Spleen (tissue), 7 donors: ENCODE measurements at regions not wholly inside any gene's neighbourhood (a gene's known extent, or its start where the extent isn't known, plus 50 kb on each side); places are given as distances from the start of the nearest gene placed in this dataset.

Source experiments
- POLR2AphosphoS5 ChIP-seq, 3 donors: sonication (generic); formaldehyde crosslinking; IDR thresholded peaks; one replicate each; pipeline ENCODE4 v1.5.1; 2017; ENCODE audit warnings: antibody characterized with exemption in 3 of 3
- TF ChIP-seq, protein P1 (sequence below), 11 experiments: fragments of 200-600 bp in 7 of 11; fragments of 450-650 bp in 4 of 11; sonication (generic) in 4 of 11; IDR thresholded peaks in 8 of 11; conservative IDR thresholded peaks in 3 of 11; 1 replicate in 7 of 11; 2 replicates in 4 of 11; pipeline versions ENCODE4 v1.4.0 to v1.8.0; 2016 to 2021; ENCODE audit warnings: antibody characterized with exemption in 11 of 11, inconsistent platforms in 4 of 11, mild to moderate bottlenecking in 1 of 11
- donor health status: DM: no; HTN: no; CAD: no; lungs with moderate emphysema.
- donor health status: DM: no; HTN: no; CAD: no.
- donor health status: DM: no; HTN: no; CAD: no.

DNA sequence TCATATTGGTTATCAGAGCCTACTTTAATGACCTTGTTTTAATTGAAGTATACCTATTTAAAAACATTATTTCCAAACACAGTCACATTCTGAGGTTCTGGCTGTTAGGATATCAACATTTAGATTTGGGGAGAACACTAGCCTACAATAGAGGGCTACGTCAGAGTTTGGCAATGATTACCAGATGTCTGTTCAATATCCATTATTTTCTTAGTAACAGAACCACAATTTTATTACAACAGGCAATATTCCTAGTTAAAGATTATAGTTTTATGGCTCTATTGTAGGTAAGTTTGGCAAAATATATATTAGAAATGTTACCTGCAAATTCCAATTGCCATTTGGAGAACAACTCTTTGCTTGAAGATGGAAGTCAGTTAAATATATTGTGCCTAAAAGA is 1163.1 kb upstream of the MIR17HG start:
- TF ChIP-seq, protein P1, sequence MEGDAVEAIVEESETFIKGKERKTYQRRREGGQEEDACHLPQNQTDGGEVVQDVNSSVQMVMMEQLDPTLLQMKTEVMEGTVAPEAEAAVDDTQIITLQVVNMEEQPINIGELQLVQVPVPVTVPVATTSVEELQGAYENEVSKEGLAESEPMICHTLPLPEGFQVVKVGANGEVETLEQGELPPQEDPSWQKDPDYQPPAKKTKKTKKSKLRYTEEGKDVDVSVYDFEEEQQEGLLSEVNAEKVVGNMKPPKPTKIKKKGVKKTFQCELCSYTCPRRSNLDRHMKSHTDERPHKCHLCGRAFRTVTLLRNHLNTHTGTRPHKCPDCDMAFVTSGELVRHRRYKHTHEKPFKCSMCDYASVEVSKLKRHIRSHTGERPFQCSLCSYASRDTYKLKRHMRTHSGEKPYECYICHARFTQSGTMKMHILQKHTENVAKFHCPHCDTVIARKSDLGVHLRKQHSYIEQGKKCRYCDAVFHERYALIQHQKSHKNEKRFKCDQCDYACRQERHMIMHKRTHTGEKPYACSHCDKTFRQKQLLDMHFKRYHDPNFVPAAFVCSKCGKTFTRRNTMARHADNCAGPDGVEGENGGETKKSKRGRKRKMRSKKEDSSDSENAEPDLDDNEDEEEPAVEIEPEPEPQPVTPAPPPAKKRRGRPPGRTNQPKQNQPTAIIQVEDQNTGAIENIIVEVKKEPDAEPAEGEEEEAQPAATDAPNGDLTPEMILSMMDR (IDR thresholded peaks at IDR 0.05 in 8 of 11, conservative IDR thresholded peaks at IDR 0.05 in 3 of 11), result no peak
- TF ChIP-seq POLR2AphosphoS5 (IDR thresholded peaks at IDR 0.05), result no peak
